ENCODE measurements at regions not wholly inside any gene's neighbourhood (a gene's known extent, or its start where the extent isn't known, plus 50 kb on each side); places are given as distances from the start of the nearest gene placed in this dataset.

- DNase-seq (ENCODE audit: low spot score) = no peak
These were observed 314.9 kb downstream of the EIPR1 start for GRCh38 chr2:3062476-3063260.

DNA sequence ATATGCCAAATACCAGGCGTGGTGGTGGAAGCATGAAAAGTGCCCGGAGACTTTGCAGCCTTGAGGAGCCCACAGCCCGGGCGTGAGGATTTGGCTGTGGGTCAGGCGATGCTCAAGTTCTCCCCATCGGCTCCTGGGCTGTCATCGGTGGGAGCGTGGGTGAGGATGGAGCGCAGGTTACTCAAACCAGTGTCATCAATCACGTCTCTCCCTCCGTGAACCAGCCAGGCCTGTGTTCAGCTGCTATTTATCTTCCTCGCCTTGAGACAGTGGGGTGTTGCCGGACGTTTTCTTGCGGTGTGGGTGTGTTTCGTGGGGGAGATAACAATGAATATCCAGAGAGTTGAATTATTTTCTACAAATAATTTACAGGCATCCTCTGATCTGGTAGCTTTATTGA lies 317.6 kb downstream of the EIPR1 start:
- DNase-seq (ENCODE audit: low spot score) = no peak

GRCh38 chr2:3059141-3059925 lies 318.3 kb downstream of the EIPR1 start:
- DNase-seq (ENCODE audit: low spot score) = no peak

- DNase-seq (ENCODE audit: low spot score) = no peak
These were observed 323.6 kb downstream of the EIPR1 start for GRCh38 chr2:3054066-3054465.

- no peak for DNase-seq (ENCODE audit: low spot score)
These were observed 326.4 kb downstream of the EIPR1 start for GRCh38 chr2:3051266-3051665.

DNA sequence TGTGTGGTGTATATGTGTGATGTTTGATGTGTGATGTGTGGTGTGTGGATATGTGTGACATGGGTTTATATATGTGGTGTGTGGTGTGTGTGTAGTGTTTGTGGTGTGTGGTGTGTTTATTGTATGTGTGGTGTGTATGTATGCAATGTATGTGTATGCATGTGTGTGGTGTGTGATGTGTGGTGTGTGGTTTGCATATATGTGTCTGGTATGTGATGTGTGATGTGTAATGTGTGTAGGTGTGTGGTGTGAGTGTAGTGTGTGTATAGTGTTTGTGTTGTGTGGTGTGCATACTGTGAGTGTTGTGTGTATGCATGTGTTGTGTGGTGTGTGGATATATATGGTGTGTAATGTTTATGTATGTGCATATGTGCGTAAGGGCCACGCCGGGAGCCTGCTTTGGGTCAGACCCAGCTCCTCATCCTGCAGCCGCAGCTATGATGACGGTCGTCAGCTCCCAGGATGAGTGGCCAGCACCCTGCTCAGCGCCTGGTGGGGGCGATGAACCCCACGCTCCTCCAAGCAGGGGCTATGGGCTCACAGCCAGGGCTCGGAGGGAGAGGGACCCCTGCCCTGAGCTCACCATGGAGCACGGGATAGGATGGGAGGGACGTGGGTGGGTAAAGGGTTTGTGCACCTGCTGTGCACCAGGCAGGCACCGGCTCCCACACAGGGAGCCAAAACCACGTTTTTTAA lies 331.3 kb downstream of the EIPR1 start:
- no peak for DNase-seq (ENCODE audit: low spot score)

DNA sequence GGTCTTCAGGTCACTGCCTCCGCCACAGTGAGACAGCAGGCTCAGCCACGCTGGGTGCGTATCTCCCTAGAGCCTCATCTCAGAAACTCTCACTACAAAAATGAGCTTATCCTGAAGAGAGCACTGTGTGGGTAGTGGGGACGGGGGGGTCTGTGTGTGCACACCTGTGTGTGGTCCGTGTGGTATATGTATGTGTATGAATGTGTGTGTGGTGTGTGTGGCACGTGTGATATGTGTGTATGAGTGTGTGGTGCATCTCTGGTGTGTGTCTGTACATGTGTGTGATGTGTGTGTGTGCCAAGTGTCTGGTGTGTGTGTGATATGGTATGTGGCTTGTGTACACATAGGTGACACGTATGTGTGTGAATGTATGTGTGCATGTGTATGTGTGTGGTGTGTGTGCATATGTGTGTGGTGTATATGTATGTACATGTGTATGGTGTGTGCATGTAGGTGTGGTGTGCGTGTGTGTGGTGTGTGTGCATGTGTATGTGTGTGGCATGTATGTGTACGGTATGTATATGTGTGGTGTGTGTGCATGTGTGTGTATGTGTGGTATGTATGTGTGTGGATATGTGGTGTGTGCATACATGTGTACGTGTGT lies 332.2 kb downstream of the EIPR1 start:
- no peak for DNase-seq (ENCODE audit: low spot score)

DNA sequence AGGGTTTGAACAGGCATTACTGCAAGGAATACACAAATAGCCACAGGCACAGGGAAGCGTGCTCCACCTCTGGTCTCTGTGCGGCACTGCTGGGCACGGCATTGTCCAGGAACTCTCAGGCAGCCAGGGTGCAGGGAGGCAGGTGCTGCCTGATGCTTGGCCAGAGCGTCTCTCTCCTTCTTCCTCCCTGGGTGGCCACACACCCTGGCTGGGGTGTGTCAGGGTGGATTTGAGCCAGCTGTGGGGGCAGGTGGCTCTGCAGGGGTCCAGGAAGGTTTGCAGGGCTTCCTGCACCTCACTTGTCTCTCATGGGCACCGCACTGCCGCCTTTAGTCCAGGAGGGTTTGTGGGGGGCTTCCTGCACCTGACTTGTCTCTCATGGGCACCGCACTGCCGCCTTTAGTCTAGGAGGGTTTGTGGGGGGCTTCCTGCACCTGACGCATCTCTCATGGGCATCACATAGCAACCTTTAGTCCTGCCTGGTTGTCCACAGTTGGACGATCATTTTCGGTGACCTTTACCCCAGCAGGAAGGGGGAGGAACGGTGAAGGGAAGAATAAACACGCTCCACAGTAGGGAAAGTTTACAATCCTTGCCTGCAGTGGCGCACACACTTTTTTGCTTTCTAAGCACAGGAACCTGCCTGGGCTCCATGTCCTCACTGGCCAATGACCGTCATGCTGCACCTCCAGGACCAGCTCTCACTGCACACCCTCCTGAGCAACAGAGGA lies 332.9 kb downstream of the EIPR1 start:
- DNase-seq (ENCODE audit: low spot score) = no peak

- no peak for DNase-seq (ENCODE audit: low spot score)
These were observed 333.9 kb downstream of the EIPR1 start for GRCh38 chr2:3043726-3044125.

- DNase-seq (ENCODE audit: low spot score) = no peak
These were observed 334.7 kb downstream of the EIPR1 start for GRCh38 chr2:3042601-3043585.

- DNase-seq (ENCODE audit: low spot score) = no peak
These were observed 335.6 kb downstream of the EIPR1 start for GRCh38 chr2:3041841-3042600.

DNA sequence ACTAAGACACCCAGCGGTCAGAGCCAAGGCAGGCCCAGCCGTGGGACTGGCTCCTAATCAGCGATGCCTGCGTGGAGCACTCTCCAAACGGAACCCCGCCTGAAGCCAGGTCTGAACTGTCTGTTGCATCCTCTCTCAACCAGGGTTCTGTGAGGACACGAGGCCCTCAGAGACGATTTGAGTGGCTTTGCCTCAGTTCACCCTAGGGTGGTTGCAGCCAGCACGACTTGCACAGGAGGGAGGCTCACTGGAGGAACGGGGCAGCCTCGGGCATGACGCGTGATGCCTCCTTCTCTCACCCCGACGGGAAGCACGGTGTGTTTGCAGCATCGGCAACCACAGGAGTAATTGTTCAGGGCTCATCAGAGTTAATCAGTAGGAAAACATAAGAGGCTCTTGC lies 336.4 kb downstream of the EIPR1 start:
- DNase-seq (ENCODE audit: low spot score) = no peak

- no peak for DNase-seq (ENCODE audit: low spot score)
These were observed 337.0 kb downstream of the EIPR1 start for GRCh38 chr2:3040496-3041140.

GRCh38 chr2:3040066-3040428 lies 337.6 kb downstream of the EIPR1 start:
- no peak for DNase-seq (ENCODE audit: low spot score)

DNA sequence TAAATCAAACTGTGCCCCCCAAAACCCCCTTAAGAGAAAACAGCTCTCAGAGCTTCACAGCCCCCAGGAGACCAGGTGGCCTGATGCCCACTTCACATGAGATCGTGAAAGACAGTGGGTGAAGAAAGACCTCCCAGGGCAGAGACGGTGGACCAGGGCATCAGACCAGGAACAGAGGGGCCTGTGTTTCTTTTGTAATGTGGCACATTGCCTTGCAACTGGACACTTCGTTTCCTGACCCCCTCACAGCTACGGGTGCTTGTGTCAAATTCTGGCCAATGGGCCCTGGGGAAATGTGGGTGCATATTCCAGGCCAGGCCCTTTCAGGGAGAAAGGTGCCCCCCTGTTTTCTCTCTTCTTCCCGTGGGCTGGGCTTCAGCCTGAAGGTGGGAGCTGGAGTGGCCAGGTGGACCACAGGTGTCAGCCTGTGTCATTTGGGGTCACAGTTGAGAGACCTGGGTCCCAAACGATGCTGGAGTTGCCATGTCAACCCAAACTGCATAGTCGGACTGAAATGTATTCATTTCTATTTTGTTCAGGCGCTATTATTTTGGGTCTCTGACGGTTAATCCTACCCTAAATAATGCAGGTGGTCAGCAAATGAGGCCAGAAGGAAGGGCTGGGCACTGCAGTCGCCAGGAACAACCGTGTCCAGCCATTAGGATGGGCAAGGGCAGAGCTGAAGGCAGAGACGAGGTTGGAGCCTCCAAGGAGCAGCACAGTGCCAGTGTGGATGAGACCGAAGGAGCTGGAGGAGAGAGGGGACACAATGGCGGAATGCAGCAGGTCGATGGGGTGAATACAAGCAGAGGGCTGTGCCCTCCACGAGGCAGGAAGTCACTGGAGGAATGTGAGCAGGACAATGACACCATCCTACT lies 338.2 kb downstream of the EIPR1 start:
- DNase-seq (ENCODE audit: low spot score) = no peak

DNA sequence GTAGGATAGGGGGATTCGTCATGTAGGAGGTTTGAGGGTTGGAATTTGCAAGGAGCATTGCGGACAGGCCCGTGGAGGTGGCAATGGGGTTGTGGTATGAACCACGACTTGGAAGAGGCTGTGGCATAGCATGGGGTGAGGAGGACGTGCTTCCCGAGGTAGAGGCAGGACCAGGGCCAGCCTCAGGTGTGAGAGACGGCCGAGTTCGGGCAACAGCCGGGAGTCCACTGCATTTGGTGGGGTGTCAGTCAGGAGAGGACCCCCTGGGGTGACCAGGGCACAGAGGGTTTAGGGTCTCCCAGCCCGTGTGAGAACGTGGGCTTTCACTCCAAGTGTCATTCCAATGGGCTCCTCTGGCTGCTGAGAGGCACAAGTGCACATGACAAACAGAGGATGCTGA lies 339.0 kb downstream of the EIPR1 start:
- no peak for DNase-seq (ENCODE audit: low spot score)

GRCh38 chr2:3037196-3038194 lies 340.1 kb downstream of the EIPR1 start:
- no peak for DNase-seq (ENCODE audit: low spot score)
